ENCODE measurements at regions not wholly inside any gene's neighbourhood (a gene's known extent, or its start where the extent isn't known, plus 50 kb on each side); places are given as distances from the start of the nearest gene placed in this dataset.

DNA sequence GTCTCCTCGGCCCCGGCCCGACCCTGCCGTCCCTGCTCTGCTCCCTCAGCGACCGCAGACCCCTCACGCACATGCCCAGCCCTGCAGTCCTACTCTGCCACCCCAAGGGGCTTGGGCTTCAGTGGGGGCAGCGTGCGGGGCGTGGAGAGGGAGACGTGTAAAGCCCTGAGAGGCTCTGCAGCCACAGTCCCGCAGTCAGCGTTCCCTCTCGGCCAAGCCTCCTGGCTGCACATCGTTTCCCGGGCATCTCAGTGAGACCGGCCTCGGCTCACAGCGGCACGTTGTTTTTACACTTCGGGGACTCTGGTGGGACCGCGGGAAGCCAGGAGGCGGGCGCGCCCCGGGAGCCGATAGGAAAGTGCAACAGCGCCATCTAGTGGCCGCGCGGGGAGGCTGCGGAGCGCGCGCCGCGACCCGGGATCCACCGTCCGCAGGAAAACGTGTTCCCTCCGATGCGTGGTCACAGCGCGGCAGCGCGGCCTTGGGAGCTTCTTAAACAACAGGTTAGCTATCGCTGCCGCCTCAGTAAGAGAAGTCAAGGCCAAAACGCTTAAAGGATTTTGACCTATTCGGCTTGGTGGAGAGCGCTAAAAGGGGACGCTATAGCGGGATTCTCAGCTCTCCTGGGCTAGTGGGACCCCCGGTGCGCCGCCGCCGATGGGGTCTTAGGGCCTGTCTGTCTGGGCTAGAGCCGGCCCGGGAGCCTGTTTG is 226.8 kb upstream of the IGF1R start:
- peak; percentile 31 to 46 for DNase-seq

DNA sequence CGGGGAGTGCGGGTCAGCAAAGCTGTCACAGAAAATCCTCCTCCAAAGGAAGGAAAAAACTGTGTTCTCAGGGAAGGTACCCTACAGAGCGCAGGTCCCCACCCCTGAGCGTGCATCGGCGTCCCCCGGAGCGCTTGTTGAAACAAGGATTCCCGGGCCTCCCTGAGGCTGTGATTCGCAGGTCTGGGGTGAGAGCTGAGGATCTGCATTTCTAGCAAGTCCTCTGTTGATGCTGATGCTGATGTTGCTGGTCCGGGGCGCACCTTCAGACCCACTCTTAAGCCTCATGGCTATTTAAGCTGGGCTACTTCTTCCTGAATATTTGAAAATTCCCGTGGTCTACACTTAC is 226.2 kb upstream of the IGF1R start:
- no peak for DNase-seq

GRCh38 chr15:98425173-98425572 is 223.2 kb upstream of the IGF1R start:
- no peak for DNase-seq

DNA sequence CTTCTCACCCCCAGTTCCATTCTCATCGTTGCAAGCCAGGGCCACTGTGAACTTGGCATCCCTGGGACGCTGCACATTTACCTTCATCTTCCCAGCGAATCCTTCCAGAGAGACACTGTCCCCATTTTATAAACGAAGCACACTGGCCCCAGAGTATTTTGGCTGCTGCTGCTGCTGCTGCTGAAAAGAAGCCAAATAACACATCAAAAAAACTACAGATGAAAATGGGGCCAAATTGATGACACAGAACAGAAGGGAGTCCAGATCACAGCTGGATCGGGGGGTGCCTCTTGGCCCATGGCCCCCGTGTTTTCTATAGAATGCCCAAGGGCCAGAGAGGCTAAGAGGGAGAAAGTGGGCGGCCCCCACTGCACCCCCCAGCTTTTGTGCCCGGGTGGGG is 221.0 kb upstream of the IGF1R start:
- no peak for DNase-seq

DNA sequence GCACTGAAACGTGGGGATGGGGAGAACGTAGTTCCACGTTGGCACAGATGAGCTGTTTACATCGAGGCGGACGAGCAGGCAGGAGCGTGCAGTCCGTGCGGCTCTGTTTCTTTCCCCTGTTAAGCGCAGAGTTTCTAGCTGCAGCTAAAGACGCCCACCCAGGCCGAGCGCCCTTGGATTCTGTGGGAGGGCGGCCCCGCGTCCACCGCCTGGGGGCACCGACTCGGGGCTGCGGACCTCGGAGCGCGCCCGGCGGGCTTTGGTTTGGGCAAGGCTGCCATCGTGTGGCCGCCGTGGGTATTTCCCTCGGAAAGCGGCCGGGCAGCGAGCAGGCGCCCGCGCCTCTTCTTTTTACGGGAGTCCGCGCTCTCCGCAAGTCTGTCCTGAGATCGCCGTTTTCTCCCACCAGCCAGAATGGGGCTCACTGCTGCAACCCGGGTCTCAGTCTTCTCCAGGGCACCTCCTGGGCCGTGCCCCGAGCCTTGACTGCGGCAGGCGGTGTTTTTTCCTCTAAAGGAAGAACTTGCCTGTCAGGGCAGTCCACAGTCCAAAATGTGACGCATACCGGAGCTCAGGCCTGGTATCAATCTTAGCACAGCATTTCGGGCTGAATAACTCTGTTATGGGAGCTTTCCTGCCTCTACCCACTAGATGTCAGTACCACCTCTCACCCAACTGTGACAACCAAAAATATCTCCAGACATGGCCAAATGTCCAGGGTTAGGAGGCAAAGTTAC is 219.9 kb upstream of the IGF1R start:
- DNase-seq = peak; percentile 24 to 57

DNA sequence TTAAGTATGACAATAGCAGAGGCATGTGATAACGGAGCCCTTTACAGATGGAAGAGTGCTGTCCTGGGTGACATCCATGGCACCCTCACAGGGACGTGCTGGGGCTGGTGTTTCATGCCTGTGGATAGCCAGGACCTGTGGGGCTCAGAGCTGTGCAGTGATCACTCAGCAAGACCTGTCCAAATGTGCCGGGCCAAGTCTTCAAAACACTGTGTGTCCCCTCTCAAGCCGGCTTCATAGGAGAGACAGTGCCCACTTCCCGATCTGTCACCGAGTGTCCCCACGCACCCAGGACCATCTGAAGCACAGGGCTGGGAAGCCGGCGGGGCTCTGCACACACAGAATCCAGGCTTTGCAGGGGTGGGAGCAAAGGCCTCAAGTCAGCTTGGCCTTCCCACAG is 217.2 kb upstream of the IGF1R start:
- DNase-seq = no peak

DNA sequence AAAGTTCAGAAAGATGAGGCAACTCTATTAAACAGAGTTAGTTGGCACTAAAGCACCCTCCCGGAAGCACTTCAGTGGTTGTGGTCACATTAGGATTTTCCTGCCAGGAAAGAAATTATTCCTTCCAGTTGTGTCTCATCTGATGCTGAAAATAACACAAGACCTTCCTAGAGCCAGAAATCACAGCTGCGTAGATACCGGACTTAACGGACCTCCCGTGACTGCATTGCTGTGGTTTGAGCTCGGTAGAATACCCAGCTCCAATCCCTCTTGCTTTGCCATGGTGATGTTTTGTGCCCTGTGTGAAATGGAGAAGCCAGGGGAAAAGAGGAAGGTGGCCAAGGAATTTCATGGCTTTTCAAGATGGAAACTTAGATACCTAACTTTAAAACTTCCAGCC is 215.0 kb upstream of the IGF1R start:
- no peak for DNase-seq

- DNase-seq = no peak
These were observed 214.5 kb upstream of the IGF1R start for GRCh38 chr15:98433856-98434255.

DNA sequence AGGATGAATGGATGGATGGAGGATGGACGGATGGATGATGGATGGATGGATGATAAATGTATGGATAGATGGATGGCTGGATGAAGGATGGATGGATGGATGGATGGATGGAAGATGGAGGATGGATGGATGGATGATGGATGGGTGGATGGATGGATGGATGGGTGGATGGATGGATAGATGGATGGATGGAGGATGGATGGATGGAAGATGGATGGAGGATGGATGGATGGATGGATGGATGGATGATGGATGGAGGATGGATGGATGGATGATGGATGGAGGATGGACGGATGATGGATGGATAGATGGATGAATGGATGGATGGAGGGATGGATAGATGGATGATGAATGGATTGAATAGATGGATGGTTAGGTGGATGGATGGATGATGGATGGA is 210.6 kb upstream of the IGF1R start:
- DNase-seq = no peak

DNA sequence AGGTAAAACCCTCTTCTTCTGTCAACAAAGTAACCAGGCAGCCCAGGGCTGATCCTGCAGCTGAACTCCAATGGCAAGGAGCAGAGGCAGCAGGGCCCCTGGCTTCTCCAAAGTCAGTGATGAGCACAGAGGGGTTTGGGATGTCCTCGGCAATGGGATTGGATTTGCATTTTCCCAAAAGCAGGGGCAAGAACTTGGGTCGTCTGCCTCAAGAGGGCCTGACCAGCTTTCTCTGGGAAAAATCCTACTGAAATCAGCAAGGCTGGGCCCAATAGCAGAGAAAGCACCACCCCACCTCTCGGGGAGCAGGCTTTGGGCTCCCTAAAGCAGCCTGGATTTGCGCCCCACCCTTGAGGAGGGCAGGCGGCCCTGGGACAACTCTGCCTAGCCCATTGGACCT is 210.0 kb upstream of the IGF1R start:
- no peak for DNase-seq

- no peak for DNase-seq
These were observed 209.4 kb upstream of the IGF1R start for GRCh38 chr15:98438907-98439306.

DNA sequence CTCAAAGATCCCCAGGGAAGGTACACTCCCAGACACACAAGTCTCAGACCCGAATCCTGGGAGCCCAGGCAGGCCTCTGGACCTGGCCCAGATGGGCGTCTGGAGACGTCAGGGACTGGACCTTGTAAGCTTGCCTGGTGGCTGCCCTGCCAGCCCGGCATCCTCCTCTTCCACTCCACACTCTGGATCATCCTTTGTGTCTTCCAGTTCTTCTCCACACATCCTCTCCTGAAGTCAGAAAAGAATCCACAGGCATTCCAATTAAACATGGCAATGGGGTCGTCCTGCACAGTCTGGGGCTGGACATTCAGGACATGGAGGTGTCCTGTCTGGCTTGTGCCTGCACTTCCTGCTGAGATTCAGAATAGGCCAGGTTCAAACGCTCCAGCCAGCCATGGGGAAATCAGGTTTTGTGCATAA is 208.8 kb upstream of the IGF1R start:
- DNase-seq = no peak

- DNase-seq = no peak
These were observed 207.4 kb upstream of the IGF1R start for GRCh38 chr15:98440917-98441316.

DNA sequence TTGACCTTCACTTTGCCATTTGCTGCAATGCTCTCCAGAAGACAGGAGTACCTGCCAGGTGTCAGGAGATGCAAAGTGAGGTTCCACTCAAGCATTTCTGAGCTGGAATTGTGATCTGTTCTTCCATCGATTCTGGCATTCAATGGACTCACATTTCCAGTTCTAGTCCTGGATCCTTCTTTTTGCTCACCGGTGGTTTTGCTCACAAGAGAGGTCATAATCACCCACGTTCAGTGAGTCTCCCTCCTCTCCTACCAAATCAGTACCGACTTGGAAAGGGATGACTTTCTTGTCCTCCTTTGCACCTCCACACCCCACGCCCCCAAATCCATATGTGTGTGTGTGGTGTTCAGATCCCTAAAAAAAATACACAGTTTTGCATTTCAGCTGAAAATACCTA is 206.7 kb upstream of the IGF1R start:
- DNase-seq = no peak

GRCh38 chr15:98442379-98442833 is 205.9 kb upstream of the IGF1R start:
- DNase-seq = peak in 1 of 2 donors; percentile 44

DNA sequence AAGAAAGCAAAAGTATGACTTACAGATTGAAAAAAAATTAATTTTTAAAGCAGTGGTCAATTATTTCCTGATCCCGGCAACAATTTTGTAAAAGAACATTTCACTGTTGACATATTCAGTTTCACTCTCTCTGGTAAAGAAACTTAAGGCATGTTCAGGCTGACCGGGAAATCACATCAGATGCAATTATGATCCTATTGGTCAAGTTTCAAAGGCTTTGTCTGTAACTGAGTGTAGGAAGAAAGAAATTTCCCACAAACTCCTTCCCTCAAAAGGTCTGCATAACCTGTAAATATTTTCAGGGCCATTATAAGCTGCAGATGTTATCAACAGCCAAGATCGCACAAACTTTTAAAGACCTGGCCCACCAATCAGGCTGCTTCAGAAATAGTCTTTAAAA is 205.4 kb upstream of the IGF1R start:
- DNase-seq = no peak

GRCh38 chr15:98443526-98443925 is 204.8 kb upstream of the IGF1R start:
- DNase-seq = no peak

GRCh38 chr15:98444138-98444537 is 204.2 kb upstream of the IGF1R start:
- DNase-seq = no peak

- no peak for DNase-seq
These were observed 203.0 kb upstream of the IGF1R start for GRCh38 chr15:98445315-98445714.

DNA sequence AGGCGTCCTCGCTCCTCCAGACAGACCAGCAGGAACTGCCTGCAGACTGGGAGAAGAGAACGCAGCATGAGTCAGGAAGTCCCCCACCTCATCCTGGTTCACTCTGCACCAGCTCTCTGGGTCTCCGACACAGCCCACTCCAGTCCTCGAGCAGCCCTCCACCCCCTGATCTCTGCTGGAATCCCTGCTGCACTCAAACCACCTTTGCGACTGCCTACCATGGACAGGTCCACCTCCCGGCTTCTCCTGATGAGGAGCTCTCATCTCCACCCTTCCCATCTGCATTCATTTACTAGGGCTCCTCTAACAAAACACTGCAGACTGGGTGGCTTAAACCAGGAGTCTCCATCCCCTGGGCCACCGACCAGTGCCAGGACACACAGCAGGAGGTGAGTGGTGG is 202.3 kb upstream of the IGF1R start:
- no peak for DNase-seq

GRCh38 chr15:98447069-98447468 is 201.3 kb upstream of the IGF1R start:
- no peak for DNase-seq

GRCh38 chr15:98451236-98451635 is 197.1 kb upstream of the IGF1R start:
- no peak for DNase-seq

DNA sequence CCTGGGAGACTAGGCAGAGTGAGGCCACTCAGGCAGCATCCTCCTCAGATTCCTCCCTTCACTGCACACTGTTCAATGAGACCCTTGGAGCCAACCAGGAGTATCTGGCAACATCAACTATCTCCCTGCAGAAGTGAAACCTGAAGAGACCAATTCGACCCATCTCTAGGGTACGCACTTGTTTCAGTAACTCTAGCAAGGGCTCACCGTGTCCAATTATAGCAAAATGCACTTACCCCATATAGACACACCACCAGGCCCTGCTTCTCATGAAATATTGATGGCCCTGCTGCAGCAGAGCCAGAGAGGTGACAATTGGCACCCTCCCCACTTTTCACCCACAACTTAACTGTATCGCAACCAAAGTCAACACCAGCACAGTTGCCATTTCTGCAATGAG is 196.1 kb upstream of the IGF1R start:
- no peak for DNase-seq

GRCh38 chr15:98455904-98456303 is 192.4 kb upstream of the IGF1R start:
- no peak for DNase-seq

- no peak for DNase-seq
These were observed 171.8 kb upstream of the IGF1R start for GRCh38 chr15:98476559-98476958.

Measured in activated CD4-positive, alpha-beta T cell treated with anti-CD3 and anti-CD28 coated beads for 4 hours (primary cell).